ENCODE measurements at regions not wholly inside any gene's neighbourhood (a gene's known extent, or its start where the extent isn't known, plus 50 kb on each side); places are given as distances from the start of the nearest gene placed in this dataset.

GRCh38 chr7:40922316-40922670 is 780.6 kb downstream of the INHBA start (continued):
- TF ChIP-seq NRF1 (conservative IDR thresholded peaks at IDR 0.05; ENCODE audit: low read depth, low read length) (no peak), KDM1A (IDR thresholded peaks at IDR 0.05; ENCODE audit: borderline replicate concordance) (no peak), SIN3A (IDR thresholded peaks at IDR 0.05; ENCODE audit: low read depth, low read length) (no peak), SUPT20H (IDR thresholded peaks at IDR 0.05; ENCODE audit: borderline replicate concordance, control insufficient read depth, low read depth, low read length) (no peak)
- TF ChIP-seq, protein P1, sequence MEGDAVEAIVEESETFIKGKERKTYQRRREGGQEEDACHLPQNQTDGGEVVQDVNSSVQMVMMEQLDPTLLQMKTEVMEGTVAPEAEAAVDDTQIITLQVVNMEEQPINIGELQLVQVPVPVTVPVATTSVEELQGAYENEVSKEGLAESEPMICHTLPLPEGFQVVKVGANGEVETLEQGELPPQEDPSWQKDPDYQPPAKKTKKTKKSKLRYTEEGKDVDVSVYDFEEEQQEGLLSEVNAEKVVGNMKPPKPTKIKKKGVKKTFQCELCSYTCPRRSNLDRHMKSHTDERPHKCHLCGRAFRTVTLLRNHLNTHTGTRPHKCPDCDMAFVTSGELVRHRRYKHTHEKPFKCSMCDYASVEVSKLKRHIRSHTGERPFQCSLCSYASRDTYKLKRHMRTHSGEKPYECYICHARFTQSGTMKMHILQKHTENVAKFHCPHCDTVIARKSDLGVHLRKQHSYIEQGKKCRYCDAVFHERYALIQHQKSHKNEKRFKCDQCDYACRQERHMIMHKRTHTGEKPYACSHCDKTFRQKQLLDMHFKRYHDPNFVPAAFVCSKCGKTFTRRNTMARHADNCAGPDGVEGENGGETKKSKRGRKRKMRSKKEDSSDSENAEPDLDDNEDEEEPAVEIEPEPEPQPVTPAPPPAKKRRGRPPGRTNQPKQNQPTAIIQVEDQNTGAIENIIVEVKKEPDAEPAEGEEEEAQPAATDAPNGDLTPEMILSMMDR (IDR thresholded peaks at IDR 0.05 in 2 of 3, conservative IDR thresholded peaks at IDR 0.05 in 1 of 3; ENCODE audit: control insufficient read depth in 2 of 3, extremely low read depth in 1 of 3, insufficient read depth in 1 of 3, low read depth in 3 of 3, low read length in 3 of 3), result no peak

DNA sequence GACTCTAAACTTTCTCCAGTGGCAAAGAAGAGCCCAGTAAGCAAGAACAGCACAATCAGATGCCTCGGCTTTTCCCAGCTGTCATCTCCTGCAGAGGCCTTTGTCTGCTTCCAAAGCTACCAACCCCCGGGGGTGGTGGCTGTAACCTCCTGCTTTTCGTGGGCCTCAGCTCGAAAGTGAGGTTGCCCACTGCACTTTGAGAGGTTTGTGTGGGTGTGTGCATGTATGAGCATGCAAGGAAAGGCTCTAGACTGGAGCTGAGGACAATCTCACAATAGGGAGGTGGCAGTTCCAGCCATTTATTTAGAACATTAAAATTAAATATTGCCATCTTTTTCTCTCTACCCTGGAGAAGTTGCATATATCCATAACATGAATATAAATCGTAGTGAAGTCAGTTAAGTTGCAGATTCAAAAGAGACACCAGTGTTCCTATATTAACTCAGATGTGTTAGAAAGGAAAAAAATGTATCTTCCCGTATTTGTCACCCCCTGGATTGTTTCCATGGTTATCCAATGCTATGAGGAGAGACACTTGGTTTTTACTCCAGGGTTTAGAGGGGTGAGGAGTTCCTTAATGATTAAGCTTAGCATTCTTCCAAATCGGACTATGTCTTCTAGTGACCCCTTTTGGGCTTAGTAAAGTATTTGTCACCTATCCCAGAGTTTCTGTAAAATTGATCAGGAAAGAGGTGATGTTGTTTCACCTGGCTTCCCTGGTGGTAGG is 781.1 kb downstream of the INHBA start:
- TF ChIP-seq NRF1 (conservative IDR thresholded peaks at IDR 0.05; ENCODE audit: low read depth, low read length) (no peak), HDAC2 (IDR thresholded peaks at IDR 0.05) (no peak), SIN3A (IDR thresholded peaks at IDR 0.05; ENCODE audit: low read depth, low read length) (no peak), SMAD5 (IDR thresholded peaks at IDR 0.05; ENCODE audit: low read depth) (no peak), TBL1XR1 (IDR thresholded peaks at IDR 0.05; ENCODE audit: low read depth, low read length) (no peak), BCL3 (IDR thresholded peaks at IDR 0.05; ENCODE audit: borderline replicate concordance, insufficient read depth, low read depth, low read length, poor library complexity, severe bottlenecking) (no peak), ATF7 (IDR thresholded peaks at IDR 0.05; ENCODE audit: low read depth) (no peak), MTA3 (IDR thresholded peaks at IDR 0.05; ENCODE audit: borderline replicate concordance, low read length) (no peak), CBX3 (IDR thresholded peaks at IDR 0.05; ENCODE audit: borderline replicate concordance, low read depth) (no peak)
- ATAC-seq, result no peak
- DNase-seq (ENCODE audit: low read depth, low spot score), result no peak
- CTCF ChIA-PET, result interaction anchor here (1.2 kb wide), 1 partner anchor 85 kb away, joined by 4 read pairs; no protein-coding TSS in a partner anchor
- H4K20me1 ChIP-seq (ENCODE audit: control insufficient read depth, insufficient read depth), result no peaks in the 10 kb centered on the region
- no peaks in the 10 kb centered on the region for H3K4me1 ChIP-seq (ENCODE audit: control insufficient read depth, insufficient read depth, low read length)
- no peak overlapping the region for H3K4me3 ChIP-seq
- in situ Hi-C loops (cut with MboI), result no loop called here
- 0% methylated on average over 7 of the region's 7 CpGs for WGBS (ENCODE audit: insufficient coverage, insufficient replicate concordance, low lambda C conversion rate, missing lambda C conversion rate)
- no peaks in the 10 kb centered on the region for H3K79me2 ChIP-seq (ENCODE audit: control insufficient read depth, insufficient read depth, low read length)
- H3K36me3 ChIP-seq (ENCODE audit: control insufficient read depth in 2 of 2, insufficient read depth in 2 of 2, low read length in 1 of 2), result no peaks in the 10 kb centered on the region
- POLR2A ChIA-PET, result interaction anchor here (0.5 kb wide), 1 partner anchor 1296 kb away, joined by 4 read pairs; no protein-coding TSS in a partner anchor
- RAD21 ChIA-PET (ENCODE audit: unreplicated experiment), result no interaction called here
- intact Hi-C loops (cut with micrococcal nuclease; ENCODE audit: unreplicated experiment), result no loop called here
- no peak overlapping the region for H3K4me2 ChIP-seq (ENCODE audit: control insufficient read depth, insufficient read depth)
- no peaks in the 10 kb centered on the region for H3K9me3 ChIP-seq (replicated peaks; ENCODE audit: control insufficient read depth, insufficient read depth, low read length)
- FAIRE-seq, result no peak
- H3K27ac ChIP-seq (ENCODE audit: control insufficient read depth, insufficient read depth), result no peak overlapping the region
- no peak overlapping the region for H3K9ac ChIP-seq (ENCODE audit: control insufficient read depth, insufficient read depth, low read length)
- SMC1A ChIA-PET (ENCODE audit: uncharacterized antibody, unreplicated experiment), result no interaction called here
- BruUV-seq (replicated peaks), result no TSS peak
- H3K27me3 ChIP-seq (replicated peaks in 1 of 2; ENCODE audit: control insufficient read depth in 2 of 2, insufficient read depth in 2 of 2, low read length in 1 of 2), result no peaks in the 10 kb centered on the region
- no peak overlapping the region for H2AFZ ChIP-seq (ENCODE audit: control insufficient read depth, low read depth, low read length)

All from GM12878 (cell line).